ENCODE measurements at regions not wholly inside any gene's neighbourhood (a gene's known extent, or its start where the extent isn't known, plus 50 kb on each side); places are given as distances from the start of the nearest gene placed in this dataset.

DNA sequence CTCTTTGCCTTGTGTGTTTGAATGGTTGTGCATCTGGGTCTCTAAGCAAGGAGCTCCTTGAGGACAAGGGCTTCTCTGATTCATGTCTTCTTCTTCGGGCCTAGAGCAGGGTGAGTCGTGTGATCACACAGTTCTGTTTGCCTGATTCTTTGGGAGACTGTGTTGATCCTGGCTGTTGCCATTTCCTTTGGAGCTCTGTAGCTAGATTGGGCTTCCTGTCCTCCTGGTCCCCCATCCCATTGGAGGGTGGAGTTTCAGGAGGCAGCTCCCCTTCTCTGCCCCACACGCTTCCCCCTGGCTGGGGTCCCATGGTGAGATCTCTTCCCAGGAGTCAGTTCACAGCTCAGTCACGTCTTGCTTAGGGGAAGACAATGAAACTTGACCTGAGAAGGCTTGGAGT, 92.8 kb downstream of the TRIB2 start:
- intact Hi-C loops (cut with micrococcal nuclease; ENCODE audit: unreplicated experiment) (no loop called here), in situ Hi-C loops (cut with HindIII; ENCODE audit: low pct_unique_long_range_greater_than_20kb, low sequenced_read_pairs) (no loop called here)
- ATAC-seq, result no peak
- ChIA-PET POLR2A (no interaction called here), CTCF (interaction anchor here (0.5 kb wide), 1 partner anchor 190 kb away, joined by 3 read pairs; no protein-coding TSS in a partner anchor)
- H3K4me1 ChIP-seq (ENCODE audit: control insufficient read depth, insufficient read depth, low read length), result no peaks in the 10 kb centered on the region
- no peak for DNase-seq (ENCODE audit: low read depth, low spot score)
- no peaks in the 10 kb centered on the region for H3K36me3 ChIP-seq (ENCODE audit: control insufficient read depth, insufficient read depth, low read length)
- no peaks in the 10 kb centered on the region for H3K9me3 ChIP-seq (ENCODE audit: control insufficient read depth, insufficient read depth, low read depth, low read length)
- no peak overlapping the region for H3K4me3 ChIP-seq (ENCODE audit: low read depth in 2 of 2, low read length in 2 of 2)
- no peak for TF ChIP-seq SIN3A (IDR thresholded peaks at IDR 0.05; ENCODE audit: borderline replicate concordance, insufficient read depth, low read depth, low read length)
- TF ChIP-seq, protein P1, sequence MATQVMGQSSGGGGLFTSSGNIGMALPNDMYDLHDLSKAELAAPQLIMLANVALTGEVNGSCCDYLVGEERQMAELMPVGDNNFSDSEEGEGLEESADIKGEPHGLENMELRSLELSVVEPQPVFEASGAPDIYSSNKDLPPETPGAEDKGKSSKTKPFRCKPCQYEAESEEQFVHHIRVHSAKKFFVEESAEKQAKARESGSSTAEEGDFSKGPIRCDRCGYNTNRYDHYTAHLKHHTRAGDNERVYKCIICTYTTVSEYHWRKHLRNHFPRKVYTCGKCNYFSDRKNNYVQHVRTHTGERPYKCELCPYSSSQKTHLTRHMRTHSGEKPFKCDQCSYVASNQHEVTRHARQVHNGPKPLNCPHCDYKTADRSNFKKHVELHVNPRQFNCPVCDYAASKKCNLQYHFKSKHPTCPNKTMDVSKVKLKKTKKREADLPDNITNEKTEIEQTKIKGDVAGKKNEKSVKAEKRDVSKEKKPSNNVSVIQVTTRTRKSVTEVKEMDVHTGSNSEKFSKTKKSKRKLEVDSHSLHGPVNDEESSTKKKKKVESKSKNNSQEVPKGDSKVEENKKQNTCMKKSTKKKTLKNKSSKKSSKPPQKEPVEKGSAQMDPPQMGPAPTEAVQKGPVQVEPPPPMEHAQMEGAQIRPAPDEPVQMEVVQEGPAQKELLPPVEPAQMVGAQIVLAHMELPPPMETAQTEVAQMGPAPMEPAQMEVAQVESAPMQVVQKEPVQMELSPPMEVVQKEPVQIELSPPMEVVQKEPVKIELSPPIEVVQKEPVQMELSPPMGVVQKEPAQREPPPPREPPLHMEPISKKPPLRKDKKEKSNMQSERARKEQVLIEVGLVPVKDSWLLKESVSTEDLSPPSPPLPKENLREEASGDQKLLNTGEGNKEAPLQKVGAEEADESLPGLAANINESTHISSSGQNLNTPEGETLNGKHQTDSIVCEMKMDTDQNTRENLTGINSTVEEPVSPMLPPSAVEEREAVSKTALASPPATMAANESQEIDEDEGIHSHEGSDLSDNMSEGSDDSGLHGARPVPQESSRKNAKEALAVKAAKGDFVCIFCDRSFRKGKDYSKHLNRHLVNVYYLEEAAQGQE (IDR thresholded peaks at IDR 0.05; ENCODE audit: insufficient read depth in 1 of 2, low read depth in 2 of 2, low read length in 1 of 2), result no peak
- TF ChIP-seq POLR2AphosphoS5 (IDR thresholded peaks at IDR 0.05; ENCODE audit: low read depth, low read length), result no peak
- TF ChIP-seq TCF7L2 (IDR thresholded peaks at IDR 0.05; ENCODE audit: low read depth, low read length), result no peak
- TF ChIP-seq, protein P2, sequence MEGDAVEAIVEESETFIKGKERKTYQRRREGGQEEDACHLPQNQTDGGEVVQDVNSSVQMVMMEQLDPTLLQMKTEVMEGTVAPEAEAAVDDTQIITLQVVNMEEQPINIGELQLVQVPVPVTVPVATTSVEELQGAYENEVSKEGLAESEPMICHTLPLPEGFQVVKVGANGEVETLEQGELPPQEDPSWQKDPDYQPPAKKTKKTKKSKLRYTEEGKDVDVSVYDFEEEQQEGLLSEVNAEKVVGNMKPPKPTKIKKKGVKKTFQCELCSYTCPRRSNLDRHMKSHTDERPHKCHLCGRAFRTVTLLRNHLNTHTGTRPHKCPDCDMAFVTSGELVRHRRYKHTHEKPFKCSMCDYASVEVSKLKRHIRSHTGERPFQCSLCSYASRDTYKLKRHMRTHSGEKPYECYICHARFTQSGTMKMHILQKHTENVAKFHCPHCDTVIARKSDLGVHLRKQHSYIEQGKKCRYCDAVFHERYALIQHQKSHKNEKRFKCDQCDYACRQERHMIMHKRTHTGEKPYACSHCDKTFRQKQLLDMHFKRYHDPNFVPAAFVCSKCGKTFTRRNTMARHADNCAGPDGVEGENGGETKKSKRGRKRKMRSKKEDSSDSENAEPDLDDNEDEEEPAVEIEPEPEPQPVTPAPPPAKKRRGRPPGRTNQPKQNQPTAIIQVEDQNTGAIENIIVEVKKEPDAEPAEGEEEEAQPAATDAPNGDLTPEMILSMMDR (IDR thresholded peaks at IDR 0.05), result no peak
- H3K27me3 ChIP-seq (ENCODE audit: control insufficient read depth, insufficient read depth, low read length), result no peaks in the 10 kb centered on the region
- no peak overlapping the region for H3K27ac ChIP-seq (ENCODE audit: low read length)
- BruUV-seq (replicated peaks), result no TSS peak

DNA sequence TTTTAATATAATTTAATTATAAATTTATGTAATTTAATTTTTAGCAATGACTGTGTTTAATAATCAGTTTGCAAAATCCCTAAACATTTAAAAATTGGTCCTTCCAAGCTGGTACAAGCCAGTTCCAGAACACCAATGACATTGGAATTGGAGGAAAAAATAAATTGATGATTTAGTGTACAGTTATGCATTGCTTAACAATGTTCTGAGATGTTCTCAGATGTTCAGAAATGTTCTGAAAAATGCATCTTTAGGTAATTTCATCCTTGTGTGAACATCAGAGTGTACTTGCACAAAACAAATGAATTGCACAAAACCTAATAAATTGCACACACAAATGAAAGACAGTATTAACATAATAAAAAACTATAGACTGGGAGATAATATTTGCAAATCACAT, 95.2 kb downstream of the TRIB2 start:
- ATAC-seq (no peak), DNase-seq (ENCODE audit: low read depth, low spot score) (no peak)
- no peaks in the 10 kb centered on the region for H3K4me1 ChIP-seq (ENCODE audit: control insufficient read depth, insufficient read depth, low read length)
- no peaks in the 10 kb centered on the region for H3K9me3 ChIP-seq (ENCODE audit: control insufficient read depth, insufficient read depth, low read depth, low read length)
- no peak overlapping the region for H3K27ac ChIP-seq (ENCODE audit: low read length)
- BruUV-seq (replicated peaks), result no TSS peak
- intact Hi-C loops (cut with micrococcal nuclease; ENCODE audit: unreplicated experiment) (no loop called here), in situ Hi-C loops (cut with HindIII; ENCODE audit: low pct_unique_long_range_greater_than_20kb, low sequenced_read_pairs) (no loop called here)
- CTCF ChIA-PET, result no interaction called here
- POLR2A ChIA-PET, result no interaction called here
- H3K27me3 ChIP-seq (ENCODE audit: control insufficient read depth, insufficient read depth, low read length), result no peaks in the 10 kb centered on the region
- no peaks in the 10 kb centered on the region for H3K36me3 ChIP-seq (ENCODE audit: control insufficient read depth, insufficient read depth, low read length)
- H3K4me3 ChIP-seq (ENCODE audit: low read depth in 2 of 2, low read length in 2 of 2), result no peak overlapping the region
- TF ChIP-seq POLR2AphosphoS5 (IDR thresholded peaks at IDR 0.05; ENCODE audit: low read depth, low read length) (no peak), TCF7L2 (IDR thresholded peaks at IDR 0.05; ENCODE audit: low read depth, low read length) (no peak), SIN3A (IDR thresholded peaks at IDR 0.05; ENCODE audit: borderline replicate concordance, insufficient read depth, low read depth, low read length) (no peak)
- TF ChIP-seq, protein P2 (IDR thresholded peaks at IDR 0.05), result no peak
- TF ChIP-seq, protein P1 (IDR thresholded peaks at IDR 0.05; ENCODE audit: insufficient read depth in 1 of 2, low read depth in 2 of 2, low read length in 1 of 2), result no peak

All from Panc1 (cell line).